ENCODE measurements at regions not wholly inside any gene's neighbourhood (a gene's known extent, or its start where the extent isn't known, plus 50 kb on each side); places are given as distances from the start of the nearest gene placed in this dataset.

- H3K27ac ChIP-seq, result no peak overlapping the region
- TF ChIP-seq POLR2A (IDR thresholded peaks at IDR 0.05), result no peak
- TF ChIP-seq CTCF (IDR thresholded peaks at IDR 0.05), result no peak
- no peaks in the 10 kb centered on the region for H3K27me3 ChIP-seq
- no peaks in the 10 kb centered on the region for H3K4me1 ChIP-seq
- no peaks in the 10 kb centered on the region for H3K36me3 ChIP-seq
- H3K4me3 ChIP-seq, result no peak overlapping the region
- DNase-seq, result no peak
- no peaks in the 10 kb centered on the region for H3K9me3 ChIP-seq
Measured at GRCh38 chr18:68083776-68084175, 567.3 kb upstream of the DSEL start.

- no peaks in the 10 kb centered on the region for H3K36me3 ChIP-seq
- TF ChIP-seq CTCF (IDR thresholded peaks at IDR 0.05), result no peak
- no peak for TF ChIP-seq POLR2A (IDR thresholded peaks at IDR 0.05)
- H3K4me3 ChIP-seq, result no peak overlapping the region
- no peaks in the 10 kb centered on the region for H3K4me1 ChIP-seq
- no peak for DNase-seq
- H3K9me3 ChIP-seq, result no peaks in the 10 kb centered on the region
- no peak overlapping the region for H3K27ac ChIP-seq
- no peaks in the 10 kb centered on the region for H3K27me3 ChIP-seq
Measured at GRCh38 chr18:68083131-68083530, 566.6 kb upstream of the DSEL start.

GRCh38 chr18:68072744-68073143 lies 556.2 kb upstream of the DSEL start:
- H3K36me3 ChIP-seq, result no peaks in the 10 kb centered on the region
- H3K4me3 ChIP-seq, result no peak overlapping the region
- H3K9me3 ChIP-seq, result no peaks in the 10 kb centered on the region
- no peak for DNase-seq
- no peaks in the 10 kb centered on the region for H3K27me3 ChIP-seq
- no peak overlapping the region for H3K27ac ChIP-seq
- TF ChIP-seq CTCF (IDR thresholded peaks at IDR 0.05), result no peak
- TF ChIP-seq POLR2A (IDR thresholded peaks at IDR 0.05), result no peak
- no peaks in the 10 kb centered on the region for H3K4me1 ChIP-seq

GRCh38 chr18:68060871-68061270 lies 544.4 kb upstream of the DSEL start:
- H3K27me3 ChIP-seq, result no peaks in the 10 kb centered on the region

GRCh38 chr18:68056936-68057335 lies 540.4 kb upstream of the DSEL start:
- DNase-seq, result no peak
- no peaks in the 10 kb centered on the region for H3K9me3 ChIP-seq
- H3K4me1 ChIP-seq, result no peaks in the 10 kb centered on the region
- no peaks in the 10 kb centered on the region for H3K27me3 ChIP-seq
- no peak overlapping the region for H3K4me3 ChIP-seq
- H3K27ac ChIP-seq, result no peak overlapping the region
- no peak for TF ChIP-seq CTCF (IDR thresholded peaks at IDR 0.05)
- TF ChIP-seq POLR2A (IDR thresholded peaks at IDR 0.05), result no peak
- no peaks in the 10 kb centered on the region for H3K36me3 ChIP-seq

More at GRCh38 chr18:68060871-68061270, 544.4 kb upstream of the DSEL start:
- H3K27ac ChIP-seq, result no peak overlapping the region
- no peaks in the 10 kb centered on the region for H3K9me3 ChIP-seq
- no peaks in the 10 kb centered on the region for H3K36me3 ChIP-seq
- no peak for TF ChIP-seq POLR2A (IDR thresholded peaks at IDR 0.05)
- no peak for TF ChIP-seq CTCF (IDR thresholded peaks at IDR 0.05)
- no peaks in the 10 kb centered on the region for H3K4me1 ChIP-seq
- H3K4me3 ChIP-seq, result no peak overlapping the region
- no peak for DNase-seq

GRCh38 chr18:68054669-68055068 lies 538.1 kb upstream of the DSEL start:
- H3K27me3 ChIP-seq, result no peaks in the 10 kb centered on the region

More at GRCh38 chr18:68054669-68055068, 538.1 kb upstream of the DSEL start:
- Histone ChIP-seq H3K4me3 (no peak overlapping the region), H3K9me3 (no peaks in the 10 kb centered on the region), H3K4me1 (no peaks in the 10 kb centered on the region), H3K27ac (no peak overlapping the region), H3K36me3 (no peaks in the 10 kb centered on the region)
- no peak for DNase-seq
- TF ChIP-seq CTCF (IDR thresholded peaks at IDR 0.05) (no peak), POLR2A (IDR thresholded peaks at IDR 0.05) (no peak)

All from Peyer's patch (tissue), 4 donors.